Stimulated activated CD4-positive, alpha-beta T cell treated with anti-CD3 and anti-CD28 coated beads, Interleukin-4, amount 100 ng/mL, for 48 hours (primary cell): ENCODE measurements at regions not wholly inside any gene's neighbourhood (a gene's known extent, or its start where the extent isn't known, plus 50 kb on each side); places are given as distances from the start of the nearest gene placed in this dataset.
"Not testable (repeated sequence)": the region's sequence is repeated elsewhere in the genome, so short reads cannot be mapped to it uniquely, and the experiment has no call there.

Experiments used
- DNase-seq, 2 donors: peaks; one replicate each; pipeline ENCODE4 v3.0.0-alpha.2; 2020; ENCODE audit warnings: low read depth in 2 of 2

- no peak for DNase-seq
Measured at GRCh38 chr2:51919395-51919794, 887.5 kb upstream of the NRXN1 start.

- no peak for DNase-seq
Measured at GRCh38 chr2:51918113-51918512, 886.2 kb upstream of the NRXN1 start.

DNA sequence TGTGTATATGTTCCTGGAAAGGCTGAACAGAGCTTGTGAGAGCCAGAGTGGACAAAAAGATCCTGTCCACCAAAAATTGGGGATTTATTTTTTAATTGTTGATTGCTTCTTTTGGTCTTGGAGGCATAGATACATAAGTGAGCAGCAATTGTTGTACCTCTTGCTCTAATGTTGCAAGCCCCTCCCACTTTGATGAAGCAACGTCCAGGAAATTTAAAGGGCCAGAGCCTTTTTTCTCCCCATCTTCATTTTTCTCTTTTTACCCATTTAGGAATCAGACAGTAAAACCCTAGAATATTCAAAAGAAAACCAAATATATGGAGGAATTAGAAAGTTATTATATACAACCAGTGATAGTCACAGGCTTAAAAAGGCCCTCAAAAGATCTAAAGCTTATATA, 871.8 kb upstream of the NRXN1 start:
- DNase-seq, result no peak

DNA sequence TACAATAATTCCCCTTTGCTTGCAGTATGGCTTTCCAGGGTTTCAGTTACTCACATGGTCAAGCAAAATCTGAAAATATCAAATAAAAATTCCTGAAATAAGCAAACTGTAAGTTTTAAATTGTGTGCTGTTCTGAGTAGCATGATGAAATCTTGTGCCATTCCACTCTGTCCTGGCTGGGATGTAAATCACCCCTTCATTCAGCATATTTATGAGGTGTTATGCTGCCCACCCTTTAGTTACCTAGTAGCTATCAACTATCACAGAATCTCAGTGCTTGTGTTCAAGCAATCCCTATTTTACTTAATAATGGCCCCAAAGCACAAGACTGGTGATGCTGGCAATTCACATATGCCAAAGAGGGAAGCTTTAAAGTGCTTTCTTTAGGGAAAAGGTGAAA, 867.7 kb upstream of the NRXN1 start:
- DNase-seq, result no peak

DNA sequence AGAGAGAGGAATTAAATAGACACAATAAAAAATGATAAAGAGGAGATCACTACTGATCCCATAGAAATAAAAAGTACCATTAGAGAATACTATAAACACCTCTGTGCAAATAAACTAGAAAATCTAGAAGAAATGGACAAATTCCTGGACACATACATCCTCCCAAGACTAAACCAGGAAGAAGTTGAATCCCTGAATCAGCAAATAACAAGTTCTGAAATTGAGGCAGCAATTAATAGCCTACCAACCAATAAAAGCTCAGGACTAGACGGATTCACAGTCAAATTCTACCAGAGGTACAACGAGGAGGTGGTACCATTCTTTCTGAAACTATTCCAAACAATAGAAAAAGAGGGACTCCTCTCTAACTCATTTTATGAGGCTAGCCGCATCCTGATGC, 862.7 kb upstream of the NRXN1 start:
- not testable (repeated sequence) for DNase-seq

GRCh38 chr2:51888120-51888519, 856.2 kb upstream of the NRXN1 start:
- DNase-seq, result no peak

DNA sequence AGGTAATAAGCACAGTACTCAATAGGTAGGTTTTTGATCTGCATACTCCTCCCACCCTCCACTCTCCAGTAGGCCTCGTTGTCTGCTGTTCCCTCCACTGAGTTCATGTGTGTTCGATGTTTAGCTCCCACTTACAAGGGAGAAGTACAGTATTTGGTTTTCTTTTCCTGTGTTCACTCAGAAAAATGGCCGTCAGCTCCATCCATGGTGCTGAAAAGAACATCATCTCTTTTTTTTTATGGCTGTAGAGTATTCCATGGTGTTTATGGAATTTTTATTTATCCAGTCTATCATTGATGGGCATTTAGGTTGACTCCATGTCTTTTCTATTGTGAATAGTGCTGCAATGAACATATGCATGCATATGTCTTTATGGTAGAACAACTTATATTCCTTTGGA, 849.7 kb upstream of the NRXN1 start:
- DNase-seq, result no peak

- no peak for DNase-seq
Measured at GRCh38 chr2:51880153-51880552, 848.2 kb upstream of the NRXN1 start.

- no peak for DNase-seq
Measured at GRCh38 chr2:51866361-51866760, 834.4 kb upstream of the NRXN1 start.

GRCh38 chr2:51859260-51859659, 827.3 kb upstream of the NRXN1 start:
- no peak for DNase-seq

GRCh38 chr2:51855683-51856082, 823.8 kb upstream of the NRXN1 start:
- DNase-seq, result no peak

DNA sequence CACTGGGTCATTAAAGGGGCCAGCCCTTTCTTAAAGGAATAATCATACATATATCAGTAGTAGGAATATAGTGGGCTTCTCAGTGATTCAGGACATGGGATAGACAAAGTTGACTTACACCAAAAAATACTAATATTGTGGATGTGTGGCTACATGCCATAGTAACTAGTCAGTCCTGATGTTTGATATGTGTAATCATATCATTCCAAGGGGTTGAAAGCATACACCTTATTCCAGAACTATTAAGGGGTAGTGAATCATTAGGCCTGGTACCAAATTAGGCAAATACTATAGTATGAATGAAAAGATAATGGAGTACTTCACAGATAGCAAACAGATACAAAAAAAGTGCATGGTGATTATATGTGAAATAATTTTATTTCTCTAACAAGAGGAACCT, 814.9 kb upstream of the NRXN1 start:
- DNase-seq, result no peak

- no peak for DNase-seq
Measured at GRCh38 chr2:51846018-51846417, 814.1 kb upstream of the NRXN1 start.

DNA sequence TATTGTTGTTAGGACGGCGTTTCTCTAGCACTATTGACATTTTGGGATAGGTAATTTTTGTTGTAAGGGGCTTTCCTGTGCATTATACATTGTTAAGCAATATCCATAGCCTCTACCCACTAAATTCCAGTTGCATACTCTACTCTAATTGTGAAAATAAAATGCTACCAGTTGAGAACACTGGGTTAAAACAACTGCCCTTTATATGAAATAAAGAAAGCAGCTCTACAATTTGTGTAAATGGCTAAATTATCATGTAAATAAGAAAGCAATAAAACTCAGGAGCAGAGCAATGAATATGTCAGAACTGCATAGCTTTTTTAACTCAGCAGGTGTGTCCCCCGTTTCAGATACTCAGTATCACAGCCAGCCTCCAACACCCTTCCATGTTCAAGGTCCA, 812.7 kb upstream of the NRXN1 start:
- DNase-seq, result no peak

GRCh38 chr2:51829477-51829876, 797.5 kb upstream of the NRXN1 start:
- no peak for DNase-seq

DNA sequence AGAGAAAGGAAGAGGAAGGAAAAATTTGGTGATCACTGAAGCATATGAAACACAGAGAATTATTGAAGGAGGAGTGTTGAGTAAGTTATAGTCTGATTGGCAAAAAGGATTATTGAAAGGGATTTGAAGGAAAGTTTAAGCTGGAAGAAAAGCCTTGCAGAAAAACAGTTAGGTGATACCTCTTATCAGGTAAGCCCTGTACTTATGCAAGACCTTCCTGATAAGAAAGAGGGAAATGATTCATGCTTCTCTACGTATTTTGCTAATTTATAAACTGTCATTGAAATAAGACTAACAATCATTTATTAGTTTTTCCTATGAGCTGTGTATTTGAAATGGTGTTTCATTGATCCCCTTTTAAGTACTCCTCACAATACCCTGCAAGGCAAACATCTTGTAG, 793.9 kb upstream of the NRXN1 start:
- DNase-seq, result no peak

- no peak for DNase-seq
Measured at GRCh38 chr2:51813247-51813646, 781.3 kb upstream of the NRXN1 start.

- no peak for DNase-seq
Measured at GRCh38 chr2:51812138-51812866, 780.4 kb upstream of the NRXN1 start.

- DNase-seq, result no peak
Measured at GRCh38 chr2:51810197-51810596, 778.3 kb upstream of the NRXN1 start.

DNA sequence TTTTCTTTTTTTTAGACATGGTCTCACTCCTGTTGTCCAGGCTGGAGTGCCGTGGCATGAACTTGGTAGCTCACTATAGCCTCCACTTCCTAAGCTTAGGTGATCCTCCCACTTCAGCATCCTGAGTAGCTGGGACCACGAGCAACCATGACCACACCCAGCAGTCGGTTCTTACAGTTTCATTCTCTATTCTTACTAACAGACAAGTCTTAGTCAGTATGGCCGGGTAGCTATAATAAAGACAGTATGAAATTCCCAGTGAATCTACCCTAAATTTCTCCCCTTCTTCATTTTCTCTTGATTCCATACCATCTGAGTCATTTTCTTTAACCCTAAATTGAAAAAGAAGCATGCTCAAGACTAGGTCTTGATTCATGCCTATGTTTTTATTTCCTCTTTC, 775.3 kb upstream of the NRXN1 start:
- DNase-seq, result no peak

DNA sequence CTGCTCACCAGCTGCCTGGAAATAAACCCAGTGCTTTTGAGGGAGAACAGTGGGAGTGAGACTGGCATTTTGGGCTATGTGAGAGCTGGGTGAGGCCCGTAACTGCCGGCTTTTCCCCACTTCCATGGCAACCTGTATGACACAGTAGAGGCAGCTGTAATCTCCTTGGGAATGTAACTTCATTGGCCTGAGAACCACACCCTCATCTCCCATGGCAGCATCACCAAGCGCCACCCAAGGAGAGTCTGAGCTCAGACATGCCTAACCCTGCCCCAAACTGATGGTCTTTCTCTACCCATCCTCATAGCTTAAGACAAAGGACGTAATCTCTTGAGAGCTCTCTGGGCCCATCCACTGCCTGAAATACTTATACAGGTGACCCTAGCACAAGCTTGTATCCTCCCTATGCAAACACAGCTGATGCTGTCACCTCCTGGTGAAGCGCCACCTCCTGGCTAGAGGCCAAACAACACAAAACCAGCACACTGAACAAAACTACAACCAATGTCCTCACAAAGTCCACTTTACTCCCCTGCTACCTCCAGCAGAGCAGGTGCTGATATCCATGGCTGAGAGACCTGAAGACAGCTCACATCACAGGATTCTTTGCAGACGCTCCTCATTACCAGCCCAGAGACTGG, 763.4 kb upstream of the NRXN1 start:
- DNase-seq, result peak in 1 of 2 donors; percentile 3

DNA sequence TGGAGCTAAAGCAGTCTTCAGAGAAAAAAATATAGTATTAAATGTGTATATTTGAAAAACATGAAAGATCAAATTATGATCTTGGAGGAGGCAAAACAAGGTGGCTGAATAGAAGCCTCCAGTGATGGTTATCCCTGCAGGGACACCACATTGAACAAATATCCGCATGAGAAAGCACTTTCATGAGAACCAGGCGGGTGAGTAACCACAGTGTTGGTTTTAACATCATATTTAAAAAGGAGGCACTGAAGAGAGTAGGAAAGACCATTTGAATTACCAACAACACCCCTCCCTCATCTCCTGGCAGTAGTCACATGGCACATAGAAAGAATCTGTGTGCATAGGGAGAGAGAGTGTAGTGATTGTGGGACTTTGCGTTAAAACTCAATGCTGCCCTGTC, 759.6 kb upstream of the NRXN1 start:
- no peak for DNase-seq

GRCh38 chr2:51790854-51791253, 758.9 kb upstream of the NRXN1 start:
- DNase-seq, result no peak

GRCh38 chr2:51789918-51790317, 758.0 kb upstream of the NRXN1 start:
- no peak for DNase-seq
